AG09319 (cell line): ENCODE measurements at regions not wholly inside any gene's neighbourhood (a gene's known extent, or its start where the extent isn't known, plus 50 kb on each side); places are given as distances from the start of the nearest gene placed in this dataset.

Experiments
- DNase-seq: peaks from one replicate; pipeline ENCODE4 v3.0.0-alpha.2; 2010; ENCODE audit warnings: low read depth; ENCODE audit errors: extremely low read depth
- TF ChIP-seq, protein P1 (sequence below): IDR thresholded peaks from 2 replicates; pipeline ENCODE4 v1.5.1; 2011; ENCODE audit warnings: low read depth, mild to moderate bottlenecking, inconsistent platforms, low read length, moderate library complexity

GRCh38 chr13:73390100-73390499 lies 331.3 kb downstream of the KLF5 start:
- TF ChIP-seq, protein P1, sequence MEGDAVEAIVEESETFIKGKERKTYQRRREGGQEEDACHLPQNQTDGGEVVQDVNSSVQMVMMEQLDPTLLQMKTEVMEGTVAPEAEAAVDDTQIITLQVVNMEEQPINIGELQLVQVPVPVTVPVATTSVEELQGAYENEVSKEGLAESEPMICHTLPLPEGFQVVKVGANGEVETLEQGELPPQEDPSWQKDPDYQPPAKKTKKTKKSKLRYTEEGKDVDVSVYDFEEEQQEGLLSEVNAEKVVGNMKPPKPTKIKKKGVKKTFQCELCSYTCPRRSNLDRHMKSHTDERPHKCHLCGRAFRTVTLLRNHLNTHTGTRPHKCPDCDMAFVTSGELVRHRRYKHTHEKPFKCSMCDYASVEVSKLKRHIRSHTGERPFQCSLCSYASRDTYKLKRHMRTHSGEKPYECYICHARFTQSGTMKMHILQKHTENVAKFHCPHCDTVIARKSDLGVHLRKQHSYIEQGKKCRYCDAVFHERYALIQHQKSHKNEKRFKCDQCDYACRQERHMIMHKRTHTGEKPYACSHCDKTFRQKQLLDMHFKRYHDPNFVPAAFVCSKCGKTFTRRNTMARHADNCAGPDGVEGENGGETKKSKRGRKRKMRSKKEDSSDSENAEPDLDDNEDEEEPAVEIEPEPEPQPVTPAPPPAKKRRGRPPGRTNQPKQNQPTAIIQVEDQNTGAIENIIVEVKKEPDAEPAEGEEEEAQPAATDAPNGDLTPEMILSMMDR = no peak

DNA sequence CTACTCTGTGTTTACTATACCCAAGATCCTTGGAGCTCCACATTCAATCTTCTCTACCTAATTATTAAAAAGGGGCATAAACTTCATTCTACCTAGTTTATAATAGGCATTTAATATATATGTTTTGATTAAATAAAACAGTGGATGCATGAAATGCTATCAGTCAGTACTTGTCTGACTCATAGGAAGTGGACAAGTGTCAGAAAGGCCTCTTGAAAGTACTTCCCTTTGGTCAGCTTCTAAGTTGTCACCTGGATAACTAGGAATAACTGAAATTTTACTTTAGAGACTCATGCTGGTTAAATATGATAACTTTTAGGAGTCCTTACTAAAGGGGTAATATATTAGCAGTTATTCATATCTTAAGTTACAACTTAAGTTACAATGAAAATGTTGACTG lies 329.8 kb downstream of the KLF5 start:
- TF ChIP-seq, protein P1 = no peak
- DNase-seq = no peak

More at GRCh38 chr13:73390100-73390499, 331.3 kb downstream of the KLF5 start:
- DNase-seq = no peak

DNA sequence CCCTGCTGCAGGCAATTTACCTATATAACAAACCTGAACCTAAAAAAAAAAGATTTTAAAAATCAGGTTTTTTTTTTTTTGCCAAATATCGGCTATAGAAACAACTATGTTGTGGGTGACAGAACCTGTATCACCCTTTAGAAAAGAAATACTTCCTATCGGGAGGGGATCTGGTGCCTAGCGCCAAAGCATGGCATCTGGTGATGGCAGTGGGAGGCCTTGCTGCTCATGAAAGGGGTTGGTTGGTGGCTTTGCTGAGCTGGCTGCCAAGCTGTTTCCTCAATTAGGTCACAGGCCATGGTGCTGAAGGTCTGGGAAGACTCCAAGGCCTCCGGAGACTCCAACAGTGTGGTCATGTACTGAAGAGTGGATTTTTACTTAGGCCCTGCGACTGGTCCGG lies 328.5 kb downstream of the KLF5 start:
- TF ChIP-seq, protein P1 = no peak
- no peak for DNase-seq

- DNase-seq = no peak
- TF ChIP-seq, protein P1 = no peak
These were observed 327.0 kb downstream of the KLF5 start for GRCh38 chr13:73385848-73386247.

DNA sequence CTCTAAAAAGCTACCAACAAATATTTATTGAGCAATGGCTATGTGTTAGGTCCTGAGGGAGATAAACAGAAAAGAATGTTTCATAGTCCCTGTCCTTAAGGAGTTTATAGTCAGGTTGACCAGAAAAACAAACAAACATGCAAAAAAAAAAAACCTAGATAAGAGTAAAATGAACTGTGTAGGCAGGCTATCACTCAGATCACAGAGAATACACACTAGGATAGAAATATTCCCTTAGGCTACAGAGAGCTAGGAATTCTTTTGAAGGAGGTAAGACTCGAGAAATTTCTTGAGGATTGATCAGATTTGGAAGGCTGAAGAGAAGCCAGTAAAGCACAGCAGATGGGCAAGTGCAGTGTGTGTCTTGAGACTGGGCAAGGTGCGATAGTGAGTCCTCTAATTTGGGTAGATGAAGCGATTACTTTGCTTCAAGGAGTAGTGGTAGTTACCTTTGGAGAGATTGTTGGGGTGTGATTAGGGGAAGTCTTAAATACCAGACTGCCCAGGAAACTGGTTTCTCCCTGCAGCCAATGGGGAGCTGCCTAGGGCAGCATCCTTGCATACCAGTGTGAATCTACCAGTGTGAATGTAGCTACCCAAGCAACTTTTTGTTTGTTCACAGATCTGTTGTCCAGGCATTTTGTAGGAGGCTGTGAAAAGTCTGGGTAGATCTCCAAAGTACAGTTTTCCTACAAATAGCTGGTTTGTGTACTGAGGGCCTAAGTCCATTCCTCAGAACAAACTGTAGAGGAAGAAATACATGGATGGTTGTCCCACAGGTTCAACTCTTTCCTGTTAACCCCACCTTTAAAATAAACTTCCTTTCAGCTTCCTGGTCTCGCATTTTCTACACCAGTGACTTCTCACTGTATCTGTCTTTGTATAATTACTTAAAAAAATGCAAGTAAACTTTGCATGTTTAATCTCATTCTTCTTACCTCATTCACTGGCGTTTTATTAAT lies 314.1 kb downstream of the KLF5 start:
- DNase-seq = no peak
- TF ChIP-seq, protein P1 = no peak

GRCh38 chr13:73370066-73370465 lies 311.3 kb downstream of the KLF5 start:
- TF ChIP-seq, protein P1 = no peak
- no peak for DNase-seq

DNA sequence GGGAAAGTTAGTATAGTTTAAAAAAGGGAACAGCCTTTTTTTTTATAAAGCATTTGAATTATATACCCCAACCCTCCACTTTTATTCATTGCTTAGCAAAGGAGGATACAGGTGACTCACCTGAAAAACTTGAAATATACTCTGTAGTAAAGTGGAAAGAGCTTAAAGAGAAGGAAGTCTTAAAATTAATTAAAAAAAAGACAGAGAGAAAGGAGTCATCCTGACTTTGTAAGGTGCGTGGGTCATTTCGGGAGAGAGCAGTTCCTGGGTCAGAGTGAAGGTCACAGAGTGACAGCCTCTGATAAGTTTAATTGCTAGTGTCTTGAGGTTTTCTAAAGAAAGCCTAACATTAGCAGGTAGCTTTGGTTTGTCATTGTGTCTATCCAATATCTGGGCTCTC lies 310.3 kb downstream of the KLF5 start:
- no peak for DNase-seq
- TF ChIP-seq, protein P1 = no peak
